PFSK-1 (cell line): ENCODE measurements at regions not wholly inside any gene's neighbourhood (a gene's known extent, or its start where the extent isn't known, plus 50 kb on each side); places are given as distances from the start of the nearest gene placed in this dataset.

Experiments used
- POLR2AphosphoS5 ChIP-seq: IDR thresholded peaks from 2 replicates; pipeline ENCODE4 v1.6.1; 2012; ENCODE audit warnings: low read depth, mild to moderate bottlenecking, control low read depth, low read length, moderate library complexity
- REST ChIP-seq, 2 experiments: IDR thresholded peaks; 2 replicates each; pipeline versions ENCODE4 v1.6.1 to v1.8.0; 2011 to 2012; ENCODE audit warnings: low read depth in 2 of 2, low read length in 2 of 2, control low read depth in 1 of 2, inconsistent platforms in 1 of 2, mild to moderate bottlenecking in 1 of 2, moderate library complexity in 1 of 2; ENCODE audit not compliant: insufficient read depth in 1 of 2
- SIN3A ChIP-seq: IDR thresholded peaks from 2 replicates; pipeline ENCODE4 v1.6.1; 2012; ENCODE audit warnings: mild to moderate bottlenecking, low read length, moderate library complexity, borderline replicate concordance; ENCODE audit not compliant: insufficient read depth
- TAF1 ChIP-seq: IDR thresholded peaks from 2 replicates; pipeline ENCODE4 v1.6.1; 2012; ENCODE audit warnings: low read length, control low read depth, borderline replicate concordance; ENCODE audit not compliant: insufficient read depth

DNA sequence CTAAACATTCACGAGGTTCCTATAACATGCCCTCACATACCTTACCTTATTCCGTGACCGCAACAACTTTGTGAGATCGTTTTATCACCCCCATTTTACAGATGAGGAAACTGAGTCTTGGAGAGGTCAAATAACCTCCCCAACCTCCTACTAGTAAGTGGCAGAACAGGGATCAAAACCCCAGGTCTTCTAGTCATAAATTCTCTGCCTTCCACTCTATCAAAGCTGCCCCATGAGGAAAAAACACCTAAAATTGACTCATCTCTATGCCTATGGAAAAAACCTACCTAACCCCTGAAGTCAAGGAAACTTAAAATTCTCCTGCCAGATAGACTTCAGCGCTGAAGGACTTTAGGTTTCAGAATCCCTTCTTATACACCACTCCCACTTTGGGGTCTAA lies 69.5 kb upstream of the ERRFI1 start:
- TF ChIP-seq POLR2AphosphoS5 (no peak), TAF1 (no peak), REST (IDR thresholded peaks at IDR 0.05; ENCODE audit: insufficient read depth in 1 of 2, low read depth in 2 of 2, low read length in 2 of 2) (no peak), SIN3A (no peak)
